HG02678 (cell line): ENCODE measurements at regions not wholly inside any gene's neighbourhood (a gene's known extent, or its start where the extent isn't known, plus 50 kb on each side); places are given as distances from the start of the nearest gene placed in this dataset.
"Not testable (repeated sequence)": the region's sequence is repeated elsewhere in the genome, so short reads cannot be mapped to it uniquely, and the experiment has no call there.

Experiments
- ATAC-seq: cut with Tn5 transposase; IDR thresholded peaks from one replicate; pipeline ENCODE4 v1.9.1; 2021; ENCODE audit warnings: mild to moderate bottlenecking, moderate library complexity; ENCODE audit not compliant: unreplicated experiment

DNA sequence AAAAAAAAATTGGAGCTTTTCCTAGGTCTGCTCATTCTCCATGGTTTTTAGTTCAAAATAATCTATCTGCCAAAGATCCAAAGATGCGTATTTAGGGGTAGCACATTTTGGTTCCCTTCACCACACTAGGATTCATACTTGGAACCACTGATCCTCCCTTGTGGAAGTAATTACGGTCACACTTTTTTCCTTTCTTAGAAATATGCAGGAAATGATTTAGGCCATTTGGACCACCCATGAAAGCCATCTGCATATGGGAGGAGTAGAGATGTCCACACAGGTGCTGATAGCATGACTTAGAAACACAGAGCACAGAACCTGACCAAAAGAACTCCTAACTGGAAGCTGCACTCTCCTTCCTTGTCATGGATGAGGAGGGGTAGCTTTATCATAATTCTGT, 105.9 kb upstream of the RAI14 start:
- no peak for ATAC-seq

DNA sequence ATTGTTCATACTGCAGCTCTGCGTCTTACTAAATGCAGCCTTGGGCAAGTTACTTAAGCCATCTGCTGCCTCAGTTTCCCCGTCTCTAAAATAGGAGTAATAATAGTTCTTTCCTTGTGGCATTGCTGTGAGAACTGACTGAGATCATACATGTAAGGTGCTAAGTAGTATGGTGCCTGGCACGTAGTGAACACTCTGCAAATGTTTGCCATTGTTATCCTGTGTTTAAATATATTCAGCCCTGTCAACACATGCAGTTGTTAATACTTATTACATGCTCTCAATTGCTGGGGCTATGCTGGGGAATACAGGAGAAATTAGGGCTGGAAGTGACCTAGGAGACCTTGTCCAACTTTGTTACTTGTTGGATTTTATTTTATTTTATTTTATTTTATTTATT, 105.2 kb upstream of the RAI14 start:
- ATAC-seq: no peak

DNA sequence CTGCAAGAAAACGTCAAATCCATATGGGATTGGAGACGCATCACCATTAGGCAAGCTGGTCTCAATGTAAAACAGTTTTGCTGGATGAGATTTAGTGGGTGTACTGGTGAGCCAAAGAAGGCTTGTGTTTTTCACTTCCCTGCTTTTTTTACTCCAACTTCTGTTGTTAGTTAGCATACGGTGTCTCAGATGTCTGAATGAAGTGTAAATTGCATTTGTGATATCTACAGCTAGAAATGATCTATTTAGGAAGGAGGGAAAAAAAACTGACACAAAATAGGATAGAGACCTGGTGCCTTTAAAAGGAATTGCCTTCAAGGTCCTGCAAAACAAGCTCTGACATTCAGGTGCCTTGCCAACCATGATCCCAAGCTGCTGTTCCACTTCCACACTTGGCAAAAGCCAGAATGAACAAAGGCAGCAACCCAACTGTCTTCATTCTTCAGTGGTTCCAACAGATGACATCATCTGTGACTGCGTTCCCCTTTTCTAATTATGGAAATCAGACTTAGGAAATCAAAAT, 104.2 kb upstream of the RAI14 start:
- ATAC-seq: no peak

DNA sequence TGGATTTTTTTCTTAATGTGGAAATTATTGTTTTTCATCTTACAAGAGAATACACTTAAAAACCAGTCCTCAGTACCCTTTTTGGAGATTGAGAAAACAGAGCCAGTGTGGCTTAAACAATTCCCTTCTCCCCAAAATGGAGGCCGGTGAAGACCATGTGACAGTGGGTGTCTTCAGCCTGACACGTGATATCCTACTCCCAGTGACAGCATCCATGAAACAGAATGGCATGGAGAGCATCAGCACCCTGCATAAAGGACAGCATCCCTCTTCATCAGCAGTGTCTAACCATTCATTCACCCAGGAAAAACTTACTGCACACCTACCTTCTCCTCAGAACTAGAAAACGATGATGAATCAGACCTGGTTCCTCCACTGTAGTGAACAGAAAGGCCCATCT, 103.4 kb upstream of the RAI14 start:
- no peak for ATAC-seq

DNA sequence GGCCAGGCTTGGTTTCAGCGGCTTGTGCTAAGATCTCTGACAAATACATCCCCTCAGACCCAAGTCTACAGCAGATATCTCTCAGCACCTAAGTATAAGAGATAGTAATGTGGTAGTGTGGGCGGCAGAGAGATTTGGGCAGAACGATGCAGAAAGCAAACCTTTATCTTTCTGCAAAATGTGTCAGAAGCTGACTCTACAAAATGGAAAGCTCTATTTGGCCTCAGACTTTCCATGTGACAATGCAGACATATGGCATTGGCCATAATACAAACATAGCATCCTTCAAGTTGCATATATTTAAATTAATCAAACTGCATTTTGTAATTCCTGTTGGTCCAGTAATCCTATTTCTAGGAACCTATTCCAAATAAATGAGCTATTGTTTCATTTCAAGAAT, 102.5 kb upstream of the RAI14 start:
- ATAC-seq: no peak

DNA sequence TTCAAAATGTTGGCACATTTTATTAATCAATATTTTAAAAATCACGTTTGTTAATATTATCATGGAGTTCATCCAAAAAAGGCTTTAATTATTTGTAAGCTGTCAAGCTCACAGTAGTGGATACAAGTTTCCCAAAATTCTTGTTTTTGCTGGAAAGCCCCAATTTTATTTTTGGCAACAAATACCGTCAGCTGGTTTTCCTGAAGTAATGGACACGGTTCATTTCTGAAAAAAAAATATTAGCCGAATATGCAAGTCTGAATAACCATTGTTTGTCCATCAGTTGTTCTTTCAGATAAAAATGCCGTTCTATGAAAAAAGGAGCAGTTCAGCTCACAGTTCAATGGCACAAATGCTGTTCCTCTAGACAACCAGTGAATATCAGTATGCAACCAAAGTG, 101.5 kb upstream of the RAI14 start:
- no peak for ATAC-seq

DNA sequence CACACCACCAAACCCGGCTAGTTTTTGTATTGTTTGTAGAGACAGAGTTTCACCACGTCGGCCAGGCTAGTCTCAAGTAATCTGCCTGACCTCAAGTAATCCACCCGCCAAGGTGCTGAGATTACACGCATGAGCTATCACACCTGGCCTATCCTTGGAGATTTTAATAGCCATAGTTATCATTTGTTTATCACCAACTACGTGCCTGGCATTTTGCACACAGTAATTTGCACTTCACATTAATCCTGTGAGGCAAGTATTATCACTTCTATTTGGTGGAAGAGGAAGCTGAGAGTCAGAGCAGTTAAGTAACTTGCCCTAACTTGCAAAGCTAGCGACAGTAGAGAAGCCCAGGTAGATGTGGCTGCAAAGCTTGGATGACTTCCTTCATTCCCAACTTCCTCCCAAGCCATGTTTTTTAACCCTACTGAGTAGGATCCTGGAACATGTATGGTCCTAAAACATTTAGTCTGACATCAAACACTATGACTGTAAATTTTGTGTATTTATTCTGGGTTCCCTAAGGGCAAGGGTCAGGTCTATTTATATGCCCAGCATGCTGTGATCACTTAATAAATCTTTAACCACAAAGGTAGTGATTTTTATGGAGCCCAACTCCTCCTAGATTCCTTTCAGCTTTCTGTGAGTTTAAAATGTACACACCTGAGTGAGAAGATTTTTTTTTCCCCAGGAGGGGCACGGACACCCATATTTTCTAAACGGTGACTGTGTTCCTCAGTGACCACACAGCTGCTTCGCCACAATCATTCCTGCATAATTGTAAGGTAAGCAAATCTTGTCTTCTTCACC, 100.2 kb upstream of the RAI14 start:
- ATAC-seq: no peak

DNA sequence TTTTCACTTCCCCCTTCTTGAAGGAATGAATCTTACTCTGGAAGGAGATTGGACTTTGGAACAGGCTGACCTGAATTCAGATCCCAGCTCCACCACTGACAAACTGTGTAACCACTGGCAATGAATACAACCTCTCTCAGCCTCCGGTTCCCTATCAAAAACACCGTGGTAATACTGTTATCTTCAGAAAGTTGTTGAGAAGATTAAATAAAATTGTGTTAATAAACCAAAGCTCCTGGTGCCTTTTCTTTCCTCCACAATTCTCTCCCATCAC, 99.7 kb upstream of the RAI14 start:
- ATAC-seq: no peak

DNA sequence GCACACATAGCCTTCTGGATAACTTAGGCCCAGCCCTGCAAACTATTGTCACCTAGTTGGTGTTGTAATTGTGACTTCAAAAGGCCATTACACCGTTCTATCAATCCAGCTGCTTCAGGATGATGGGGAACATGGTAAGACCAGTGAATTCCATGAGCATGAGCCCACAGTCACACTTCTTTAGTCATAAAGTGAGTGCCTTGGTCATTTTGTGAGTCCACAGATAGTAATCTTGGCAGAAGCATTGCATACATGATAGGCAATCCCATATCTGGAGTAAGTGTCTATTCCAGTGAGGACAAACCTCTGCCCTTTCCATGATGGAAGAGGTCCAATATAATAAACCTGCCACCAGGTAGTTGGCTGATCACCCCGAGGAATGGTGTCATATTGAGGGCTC, 94.5 kb upstream of the RAI14 start:
- ATAC-seq: not testable (repeated sequence)

DNA sequence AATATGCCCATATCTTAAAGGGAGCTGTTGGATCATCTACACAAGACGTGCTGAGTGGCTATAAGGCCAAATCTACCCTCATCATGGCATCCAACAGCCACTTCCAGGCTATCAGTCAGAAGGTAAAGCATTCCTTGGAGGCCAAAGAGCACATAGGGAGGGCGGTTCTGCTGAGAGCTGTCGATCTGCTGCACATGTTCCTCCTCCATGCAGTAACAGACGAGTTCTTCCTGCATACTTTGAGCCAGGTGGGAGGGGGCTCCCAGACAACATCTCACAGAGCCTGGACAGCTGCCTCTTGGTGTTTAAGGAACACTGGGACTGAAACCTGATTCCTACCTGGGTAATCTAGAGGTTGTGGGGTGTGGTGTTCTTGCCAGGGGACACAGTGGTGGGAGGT, 93.3 kb upstream of the RAI14 start:
- no peak for ATAC-seq

DNA sequence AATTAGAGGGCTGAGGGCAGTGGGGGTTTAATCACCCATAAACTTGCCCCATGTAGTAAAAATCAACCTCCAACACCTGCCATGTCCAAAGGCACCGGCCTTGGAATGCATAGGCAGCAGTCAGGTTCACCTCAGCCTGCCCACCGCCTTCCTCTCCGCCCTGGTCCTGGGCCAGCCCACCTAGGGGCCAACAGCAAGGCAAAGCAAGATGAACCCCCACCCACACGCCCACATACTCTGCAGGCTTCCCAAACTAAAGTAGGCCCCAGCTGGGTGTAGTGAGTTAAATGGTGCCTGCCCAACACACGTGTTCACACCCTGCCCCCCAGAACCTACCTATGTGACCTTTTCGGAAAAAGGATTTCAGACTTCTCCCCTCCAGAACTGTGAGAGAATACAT, 92.9 kb upstream of the RAI14 start:
- ATAC-seq: no peak

DNA sequence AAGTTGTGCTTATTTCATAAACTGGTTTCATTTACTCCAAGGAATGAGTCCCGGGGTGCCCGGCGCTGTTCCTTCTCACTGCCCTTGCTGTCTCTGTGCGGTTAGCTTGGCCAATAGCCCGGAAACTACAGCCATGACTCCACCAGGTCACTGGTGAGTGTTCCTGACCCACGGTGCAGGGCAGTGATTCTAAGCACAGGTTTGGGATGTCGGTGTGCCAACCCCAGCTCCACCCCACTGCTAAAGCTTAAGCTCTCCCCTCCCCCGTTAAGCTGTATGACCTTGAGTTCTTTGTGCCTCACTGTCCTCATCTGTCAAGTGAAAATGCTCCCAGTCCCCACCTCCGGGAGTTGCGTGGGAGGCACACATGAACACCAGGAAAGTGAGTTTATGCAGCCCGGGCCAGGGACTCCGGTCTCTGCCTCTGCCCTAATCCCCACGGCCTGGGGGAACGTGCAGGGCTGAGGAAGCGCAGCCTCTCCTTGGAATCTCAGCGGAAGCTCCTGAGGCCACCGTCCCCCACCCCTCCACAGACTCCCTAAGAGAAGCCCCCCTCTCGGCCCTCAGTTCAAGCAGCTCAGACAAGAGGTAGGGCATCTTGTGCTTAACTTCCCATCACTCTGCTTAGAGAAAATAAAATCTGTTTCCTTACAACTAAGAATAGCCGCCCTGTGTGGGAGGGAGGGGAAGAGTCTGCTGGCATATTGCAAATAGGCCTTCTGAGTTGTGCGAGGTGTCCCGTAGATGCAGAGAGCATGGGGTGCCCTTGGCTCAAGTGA, 92.0 kb upstream of the RAI14 start:
- no peak for ATAC-seq

DNA sequence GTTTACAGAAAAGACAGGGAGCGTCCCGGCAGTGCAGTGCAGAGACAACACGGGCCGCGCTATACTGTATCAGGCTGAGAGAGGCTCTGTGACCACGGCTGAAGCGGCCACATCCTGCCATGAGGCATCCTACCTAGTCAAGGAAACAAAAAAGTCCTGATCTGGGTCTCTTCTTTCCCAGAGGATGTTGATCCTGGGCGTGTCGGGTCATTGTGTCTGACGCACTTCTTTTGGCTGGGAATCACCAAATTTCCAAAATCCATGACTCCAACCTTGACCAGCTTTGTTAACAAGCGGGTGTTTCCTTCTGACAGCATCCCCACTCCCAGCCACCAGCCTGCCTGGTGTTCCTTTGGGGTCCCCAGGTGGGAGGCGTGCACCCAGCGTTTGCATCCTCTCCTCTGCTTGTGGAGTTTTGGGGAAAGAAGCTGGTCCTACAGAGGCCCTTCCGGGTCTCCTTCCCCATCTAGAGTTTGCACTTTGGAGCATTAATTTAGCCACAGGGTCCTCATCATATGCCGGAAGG, 91.4 kb upstream of the RAI14 start:
- no peak for ATAC-seq

DNA sequence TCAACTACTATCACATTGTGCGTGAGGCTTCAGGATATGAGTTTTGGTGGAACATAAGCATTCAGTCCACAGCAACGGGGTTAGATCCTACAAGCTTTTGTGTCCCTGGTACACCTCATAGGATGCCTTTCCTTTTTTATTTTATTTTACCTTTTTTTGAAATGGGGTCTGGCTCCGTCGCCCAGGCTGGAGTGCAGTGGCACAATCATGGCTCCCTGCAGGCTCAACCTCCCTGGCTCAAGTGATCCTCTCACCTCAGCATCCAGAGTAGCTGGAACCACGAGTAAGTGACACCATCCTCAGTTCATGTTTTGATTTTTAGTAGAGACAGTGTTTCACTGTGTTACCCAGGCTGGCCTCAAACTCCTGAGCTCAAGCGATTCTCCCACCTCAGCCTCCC, 86.0 kb upstream of the RAI14 start:
- ATAC-seq: no peak

DNA sequence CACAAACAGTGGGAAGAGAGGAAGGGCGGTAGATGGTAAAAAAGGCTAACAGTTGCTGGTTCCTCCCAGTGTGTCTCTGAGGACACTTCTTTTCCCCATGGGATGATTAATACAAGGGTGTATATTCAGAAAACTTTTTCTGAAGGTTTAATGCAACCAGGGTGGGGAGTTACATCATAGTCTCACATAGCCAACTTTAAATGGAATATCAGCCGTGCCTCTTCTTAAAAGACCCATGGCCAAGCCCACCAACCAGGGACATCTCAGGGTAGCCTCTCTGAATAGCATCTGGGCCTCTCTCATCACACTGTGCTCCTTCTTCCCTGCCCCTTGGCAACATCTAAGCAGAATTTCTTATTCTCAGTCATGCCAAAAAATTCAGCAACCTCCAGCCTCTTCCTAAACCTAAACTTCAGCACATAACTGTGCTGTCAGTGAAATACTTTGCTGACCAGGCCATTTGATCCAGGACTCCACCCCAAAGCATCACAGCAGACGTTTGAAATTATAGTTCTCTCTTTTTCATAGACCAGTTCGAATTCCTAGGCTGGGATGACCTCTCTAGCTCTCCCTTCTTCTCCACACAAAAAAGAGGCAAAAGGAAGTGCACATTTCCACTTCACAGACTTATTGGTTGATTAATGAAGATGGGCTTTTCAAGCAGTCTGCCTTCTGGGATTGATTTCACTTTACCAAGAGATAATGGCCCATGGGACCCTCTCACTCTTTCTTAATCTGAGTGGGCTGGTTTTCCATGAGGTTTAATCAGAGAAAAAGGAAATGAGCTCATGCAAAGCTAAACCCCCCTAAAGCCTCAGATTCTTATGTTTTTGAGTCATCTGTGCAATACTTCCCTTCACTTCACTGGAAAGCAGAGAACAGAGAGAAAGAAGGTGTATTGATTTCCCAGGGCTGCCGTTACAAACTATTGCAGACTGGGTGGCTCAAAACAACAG, 85.1 kb upstream of the RAI14 start:
- no peak for ATAC-seq

DNA sequence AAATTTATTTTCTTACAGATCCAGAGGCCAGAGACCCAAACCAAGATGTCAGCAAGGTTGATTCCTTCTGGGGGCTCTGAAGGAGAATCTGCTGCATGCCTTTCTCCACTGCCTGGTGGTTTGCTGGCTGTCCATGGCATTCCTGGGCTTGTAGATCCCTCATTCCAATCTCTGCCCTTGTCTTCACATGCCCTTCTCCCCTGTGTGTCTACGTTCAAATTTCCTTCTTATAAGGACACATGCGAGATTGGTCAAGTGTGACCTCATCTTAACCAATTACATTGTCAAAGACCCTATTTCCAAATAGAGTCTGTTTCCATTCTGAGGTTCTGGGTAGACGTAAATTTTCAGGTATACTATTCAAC, 84.5 kb upstream of the RAI14 start:
- no peak for ATAC-seq

DNA sequence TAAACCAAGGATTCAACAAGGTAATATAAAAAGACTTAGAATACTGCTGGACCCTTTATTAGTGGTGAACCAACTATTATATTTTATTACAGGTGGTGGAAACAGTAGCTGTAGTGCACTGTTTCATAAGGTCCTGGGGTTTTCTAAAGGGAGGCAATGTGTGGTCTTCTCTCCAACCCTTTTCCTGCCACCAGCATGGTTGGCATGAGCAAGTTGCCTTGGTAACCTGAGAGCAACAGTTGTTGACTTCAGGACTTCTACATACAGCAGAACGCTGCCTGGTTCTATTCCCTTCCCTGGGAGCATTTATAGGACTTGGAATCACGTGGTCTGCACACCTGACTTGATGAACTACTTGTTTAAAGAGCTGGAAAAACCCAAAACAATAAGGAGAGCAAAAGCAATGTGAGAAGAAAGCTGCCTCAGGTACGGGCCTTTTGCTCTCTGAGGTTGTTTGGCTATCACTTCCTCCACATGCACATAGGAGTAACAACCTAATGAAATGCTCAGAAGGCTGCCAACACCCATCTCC, 81.1 kb upstream of the RAI14 start:
- no peak for ATAC-seq

DNA sequence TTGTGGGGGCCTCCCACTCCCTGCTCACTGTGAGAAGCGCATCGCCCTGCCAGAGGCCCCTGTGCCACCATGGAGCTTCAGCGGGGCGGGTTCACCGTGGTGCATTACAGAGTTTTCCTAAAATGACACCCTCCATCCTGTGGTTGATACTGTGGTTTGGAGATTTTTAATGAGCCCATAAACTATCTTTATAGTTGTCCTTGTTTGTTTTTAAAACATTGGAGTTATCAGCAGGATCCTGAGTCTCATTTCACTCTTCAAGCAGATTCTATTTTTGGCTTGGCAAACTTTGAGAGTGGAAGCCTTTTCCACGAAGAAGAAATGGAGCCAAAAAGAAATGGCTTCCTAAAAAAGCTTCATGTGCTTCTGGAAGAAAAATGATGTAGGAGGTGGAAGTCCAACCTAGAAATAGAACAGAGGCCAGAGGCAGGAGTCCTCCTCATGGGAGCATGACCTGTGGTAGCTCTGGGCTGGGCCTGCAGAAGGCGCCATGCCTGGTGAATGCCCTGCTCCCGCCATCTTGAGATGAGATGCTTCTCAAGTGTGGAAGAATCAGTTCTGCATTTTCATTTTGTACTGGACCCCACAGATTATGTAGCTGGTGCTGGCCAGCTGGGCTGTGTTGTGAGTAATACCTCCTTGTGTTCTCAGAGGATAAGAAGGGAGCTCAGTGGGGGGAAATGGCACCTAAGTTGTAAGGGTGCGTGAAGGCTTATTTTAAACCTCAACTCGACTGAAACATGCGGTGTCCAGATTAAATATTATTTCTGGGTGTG, 79.0 kb upstream of the RAI14 start:
- no peak for ATAC-seq

DNA sequence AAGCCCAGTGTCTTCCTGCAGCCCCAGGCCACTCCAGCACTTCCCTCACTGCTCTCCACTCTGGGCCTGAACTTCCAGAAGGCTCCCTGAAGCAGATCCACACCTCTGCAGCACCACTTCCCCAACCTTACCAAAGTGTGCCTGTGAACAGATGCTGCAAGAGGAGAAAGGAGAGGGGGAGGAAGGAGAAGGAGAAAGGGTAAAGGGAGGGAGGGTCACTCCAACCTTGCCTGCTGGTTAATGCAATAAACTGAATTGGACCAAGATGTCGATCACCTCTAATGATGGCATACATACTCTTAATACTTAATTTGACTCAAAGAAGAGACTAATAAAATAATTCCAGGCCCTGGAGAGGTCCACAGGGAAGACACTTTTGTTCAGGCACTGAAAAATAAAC, 77.2 kb upstream of the RAI14 start:
- no peak for ATAC-seq

DNA sequence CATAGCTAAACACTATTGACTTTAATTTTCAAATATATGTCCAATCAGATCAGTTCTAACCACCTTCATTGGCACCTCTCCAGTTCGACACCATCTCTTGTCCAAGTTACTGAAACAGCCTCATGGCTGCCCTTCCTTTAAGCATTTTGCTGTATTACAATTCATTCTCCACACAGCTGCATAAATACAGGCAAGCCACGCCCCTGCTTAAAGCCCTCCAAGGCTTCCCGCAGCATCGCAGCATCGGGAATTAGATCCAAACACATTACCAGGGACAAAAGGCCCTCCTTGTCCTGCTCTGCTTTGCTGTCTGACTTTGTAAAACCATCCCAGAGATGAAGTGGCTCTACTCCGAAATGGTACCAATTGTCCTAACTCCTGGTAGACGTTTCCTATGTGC, 75.1 kb upstream of the RAI14 start:
- no peak for ATAC-seq
